HEK293 (cell line): ENCODE measurements at regions not wholly inside any gene's neighbourhood (a gene's known extent, or its start where the extent isn't known, plus 50 kb on each side); places are given as distances from the start of the nearest gene placed in this dataset.

Experiments
- CTCF ChIA-PET: fragments of 350-600 bp; formaldehyde crosslinking; extraction: SDS; loops from one replicate; lab custom pipeline; 2021; ENCODE audit warnings: antibody characterized with exemption; lab: Yijun Ruan, JAX
- POLR2A ChIA-PET: fragments of 300-600 bp; formaldehyde crosslinking; extraction: SDS; loops from one replicate; lab custom pipeline; 2020; ENCODE audit warnings: antibody characterized with exemption, inconsistent platforms; lab: Yijun Ruan, JAX
- H3K27ac ChIP-seq: fragments of 200-500 bp; sonication (Bioruptor generic); 2 replicates; pipeline ENCODE4 v1.5.1; 2014; ENCODE audit warnings: low read depth, low read length, control low read depth, inconsistent platforms; ENCODE audit errors: extremely low read depth
- H3K36me3 ChIP-seq, 2 experiments: fragments of 200-500 bp in 1 of 2; sonication (Bioruptor generic) in 1 of 2; 1 replicate in 1 of 2; 2 replicates in 1 of 2; pipeline ENCODE4 v1.5.1; 2014 to 2017; ENCODE audit warnings: inconsistent platforms in 2 of 2, low read length in 2 of 2; ENCODE audit not compliant: control insufficient read depth in 2 of 2, insufficient read depth in 1 of 2
- H3K4me1 ChIP-seq: fragments of 200-500 bp; sonication (Bioruptor generic); 2 replicates; pipeline ENCODE4 v1.5.1; 2014; ENCODE audit warnings: mild to moderate bottlenecking, low read length, inconsistent platforms; ENCODE audit not compliant: control insufficient read depth, insufficient read depth
- H3K4me3 ChIP-seq: 2 replicates; pipeline ENCODE4 v1.5.1; 2011; ENCODE audit warnings: low read depth, mild to moderate bottlenecking, control low read depth, low read length, moderate library complexity
- H3K9me3 ChIP-seq: fragments of 200-500 bp; sonication (Bioruptor generic); 2 replicates; pipeline ENCODE4 v1.5.1; 2014; ENCODE audit warnings: low read depth, low read length, inconsistent platforms; ENCODE audit not compliant: control insufficient read depth, insufficient read depth
- BCL11A ChIP-seq: fragments of 450-650 bp; formaldehyde crosslinking; IDR thresholded peaks from 2 replicates; pipeline ENCODE4 v1.5.1; 2016; ENCODE audit warnings: low read depth, missing biosample characterization, missing genetic modification characterization
- BCL11B ChIP-seq: fragments of 450-650 bp; formaldehyde crosslinking; IDR thresholded peaks from 2 replicates; pipeline ENCODE4 v1.5.1; 2016; ENCODE audit warnings: low read depth, missing biosample characterization, missing genetic modification characterization
- GLI2 ChIP-seq: fragments of 450-650 bp; formaldehyde crosslinking; IDR thresholded peaks from 2 replicates; pipeline ENCODE4; 2017; ENCODE audit warnings: missing biosample characterization, missing genetic modification characterization, low read depth, borderline replicate concordance
- GLIS2 ChIP-seq: fragments of 450-650 bp; formaldehyde crosslinking; IDR thresholded peaks from 2 replicates; pipeline ENCODE4 v1.5.1; 2016; ENCODE audit warnings: missing biosample characterization, missing genetic modification characterization
- KLF10 ChIP-seq: fragments of 450-650 bp; IDR thresholded peaks from 2 replicates; pipeline ENCODE4 v1.5.1; 2018; ENCODE audit warnings: missing biosample characterization, mild to moderate bottlenecking, missing genetic modification characterization
- OSR2 ChIP-seq: fragments of 450-650 bp; formaldehyde crosslinking; IDR thresholded peaks from 2 replicates; pipeline ENCODE4 v1.5.1; 2016; ENCODE audit warnings: missing biosample characterization, missing genetic modification characterization
- RBAK ChIP-seq: fragments of 450-650 bp; formaldehyde crosslinking; IDR thresholded peaks from 2 replicates; pipeline ENCODE4 v1.5.1; 2016; ENCODE audit warnings: missing biosample characterization, missing genetic modification characterization
- SETDB1 ChIP-seq: IDR thresholded peaks from one replicate; pipeline ENCODE4 v1.6.1; 2017; ENCODE audit warnings: mild to moderate bottlenecking, low read length, moderate library complexity, mixed read lengths; ENCODE audit not compliant: insufficient read length
- ZBTB17 ChIP-seq: fragments of 450-650 bp; formaldehyde crosslinking; IDR thresholded peaks from 2 replicates; pipeline ENCODE4 v1.5.1; 2016; ENCODE audit warnings: missing biosample characterization, missing genetic modification characterization
- ZBTB20 ChIP-seq: fragments of 450-650 bp; formaldehyde crosslinking; IDR thresholded peaks from 2 replicates; pipeline ENCODE4 v1.5.1; 2016; ENCODE audit warnings: missing biosample characterization, missing genetic modification characterization
- ZBTB49 ChIP-seq: fragments of 450-650 bp; formaldehyde crosslinking; IDR thresholded peaks from 2 replicates; pipeline ENCODE4 v1.5.1; 2016; ENCODE audit warnings: missing biosample characterization, missing genetic modification characterization, low read depth
- ZFP41 ChIP-seq: fragments of 450-650 bp; formaldehyde crosslinking; IDR thresholded peaks from 2 replicates; pipeline ENCODE4 v1.5.1; 2016; ENCODE audit warnings: missing biosample characterization, missing genetic modification characterization, borderline replicate concordance
- ZIC2 ChIP-seq: fragments of 450-650 bp; formaldehyde crosslinking; IDR thresholded peaks from 2 replicates; pipeline ENCODE4 v1.5.1; 2016; ENCODE audit warnings: missing biosample characterization, missing genetic modification characterization
- ZNF114 ChIP-seq: fragments of 450-650 bp; formaldehyde crosslinking; IDR thresholded peaks from 2 replicates; pipeline ENCODE4 v1.5.0; 2017; ENCODE audit warnings: missing biosample characterization, missing genetic modification characterization
- ZNF138 ChIP-seq: fragments of 450-650 bp; formaldehyde crosslinking; IDR thresholded peaks from 2 replicates; pipeline ENCODE4 v1.5.1; 2016; ENCODE audit warnings: missing biosample characterization, missing genetic modification characterization, borderline replicate concordance
- ZNF146 ChIP-seq: fragments of 450-650 bp; formaldehyde crosslinking; IDR thresholded peaks from 2 replicates; pipeline ENCODE4 v1.5.1; 2016; ENCODE audit warnings: missing biosample characterization, missing genetic modification characterization
- ZNF148 ChIP-seq: fragments of 450-650 bp; formaldehyde crosslinking; IDR thresholded peaks from 2 replicates; pipeline ENCODE4 v1.5.0; 2017; ENCODE audit warnings: missing biosample characterization, missing genetic modification characterization, borderline replicate concordance
- ZNF16 ChIP-seq: fragments of 450-650 bp; formaldehyde crosslinking; IDR thresholded peaks from 2 replicates; pipeline ENCODE4 v1.5.1; 2016; ENCODE audit warnings: low read depth, missing biosample characterization, missing genetic modification characterization
- ZNF174 ChIP-seq: fragments of 450-650 bp; formaldehyde crosslinking; IDR thresholded peaks from 2 replicates; pipeline ENCODE4 v1.5.0; 2017; ENCODE audit warnings: missing biosample characterization, mild to moderate bottlenecking, missing genetic modification characterization
- ZNF23 ChIP-seq: fragments of 450-650 bp; formaldehyde crosslinking; IDR thresholded peaks from 2 replicates; pipeline ENCODE4 v1.5.1; 2016; ENCODE audit warnings: missing biosample characterization, missing genetic modification characterization, borderline replicate concordance
- ZNF266 ChIP-seq: fragments of 450-650 bp; formaldehyde crosslinking; IDR thresholded peaks from 2 replicates; pipeline ENCODE4 v1.5.1; 2016; ENCODE audit warnings: missing biosample characterization, missing genetic modification characterization, low read depth
- ZNF423 ChIP-seq: fragments of 450-650 bp; formaldehyde crosslinking; IDR thresholded peaks from 2 replicates; pipeline ENCODE4 v1.5.1; 2016; ENCODE audit warnings: missing biosample characterization, missing genetic modification characterization
- ZNF473 ChIP-seq: fragments of 450-650 bp; formaldehyde crosslinking; IDR thresholded peaks from 2 replicates; pipeline ENCODE4 v1.5.1; 2017; ENCODE audit warnings: missing biosample characterization, missing genetic modification characterization
- ZNF514 ChIP-seq: fragments of 450-650 bp; formaldehyde crosslinking; IDR thresholded peaks from 2 replicates; pipeline ENCODE4 v1.5.1; 2016; ENCODE audit warnings: missing biosample characterization, missing genetic modification characterization
- ZNF600 ChIP-seq: fragments of 450-650 bp; formaldehyde crosslinking; IDR thresholded peaks from 2 replicates; pipeline ENCODE4 v1.5.1; 2016; ENCODE audit warnings: missing biosample characterization, missing genetic modification characterization
- TF ChIP-seq, protein P1 (sequence below): fragments of 450-650 bp; formaldehyde crosslinking; IDR thresholded peaks from 2 replicates; pipeline ENCODE4 v1.5.1; 2016; ENCODE audit warnings: missing biosample characterization, missing genetic modification characterization
- TF ChIP-seq, protein P2 (sequence below): fragments of 450-650 bp; formaldehyde crosslinking; IDR thresholded peaks from 2 replicates; pipeline ENCODE4 v1.5.1; 2016; ENCODE audit warnings: missing biosample characterization, missing genetic modification characterization

DNA sequence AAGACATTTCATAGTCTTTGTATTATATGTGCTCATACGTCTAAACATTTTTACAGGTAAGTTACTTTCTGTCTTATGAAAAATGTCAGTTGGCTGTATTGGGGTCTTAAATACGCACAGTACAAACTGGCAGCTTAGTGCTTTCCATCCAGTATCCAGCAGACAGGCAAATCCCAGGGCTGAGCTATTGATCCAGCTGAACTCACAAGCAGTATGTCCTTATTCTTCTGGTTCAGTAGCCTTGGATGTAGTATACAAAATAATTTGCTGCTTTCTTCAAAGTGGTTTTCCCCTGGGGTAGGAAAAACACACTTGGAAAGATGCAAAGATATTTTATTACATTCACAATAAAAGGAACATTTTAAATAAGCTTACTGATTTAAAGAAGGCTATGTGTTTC lies 617.2 kb downstream of the NR2F1-AS1 start (continued):
- TF ChIP-seq, protein P1, sequence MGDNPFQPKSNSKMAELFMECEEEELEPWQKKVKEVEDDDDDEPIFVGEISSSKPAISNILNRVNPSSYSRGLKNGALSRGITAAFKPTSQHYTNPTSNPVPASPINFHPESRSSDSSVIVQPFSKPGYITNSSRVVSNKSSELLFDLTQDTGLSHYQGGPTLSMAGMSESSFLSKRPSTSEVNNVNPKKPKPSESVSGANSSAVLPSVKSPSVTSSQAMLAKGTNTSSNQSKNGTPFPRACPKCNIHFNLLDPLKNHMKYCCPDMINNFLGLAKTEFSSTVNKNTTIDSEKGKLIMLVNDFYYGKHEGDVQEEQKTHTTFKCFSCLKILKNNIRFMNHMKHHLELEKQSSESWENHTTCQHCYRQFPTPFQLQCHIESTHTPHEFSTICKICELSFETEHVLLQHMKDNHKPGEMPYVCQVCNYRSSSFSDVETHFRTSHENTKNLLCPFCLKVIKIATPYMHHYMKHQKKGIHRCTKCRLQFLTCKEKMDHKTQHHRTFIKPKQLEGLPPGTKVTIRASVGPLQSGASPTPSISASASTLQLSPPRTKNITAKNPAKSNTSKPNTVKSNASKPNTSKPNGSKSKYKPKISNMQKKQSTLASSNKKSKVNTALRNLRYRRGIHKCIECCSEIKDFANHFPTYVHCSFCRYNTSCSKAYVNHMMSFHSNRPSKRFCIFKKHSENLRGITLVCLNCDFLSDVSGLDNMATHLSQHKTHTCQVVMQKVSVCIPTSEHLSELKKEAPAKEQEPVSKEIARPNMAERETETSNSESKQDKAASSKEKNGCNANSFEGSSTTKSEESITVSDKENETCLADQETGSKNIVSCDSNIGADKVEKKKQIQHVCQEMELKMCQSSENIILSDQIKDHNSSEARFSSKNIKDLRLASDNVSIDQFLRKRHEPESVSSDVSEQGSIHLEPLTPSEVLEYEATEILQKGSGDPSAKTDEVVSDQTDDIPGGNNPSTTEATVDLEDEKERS (tag by site-specific recombination), result no peak
- TF ChIP-seq ZNF16 (tag by site-specific recombination) (no peak), GLI2 (no peak), GLIS2 (no peak), ZNF423 (tag by site-specific recombination) (no peak), KLF10 (tag by site-specific recombination) (no peak), ZNF600 (tag by site-specific recombination) (no peak)

DNA sequence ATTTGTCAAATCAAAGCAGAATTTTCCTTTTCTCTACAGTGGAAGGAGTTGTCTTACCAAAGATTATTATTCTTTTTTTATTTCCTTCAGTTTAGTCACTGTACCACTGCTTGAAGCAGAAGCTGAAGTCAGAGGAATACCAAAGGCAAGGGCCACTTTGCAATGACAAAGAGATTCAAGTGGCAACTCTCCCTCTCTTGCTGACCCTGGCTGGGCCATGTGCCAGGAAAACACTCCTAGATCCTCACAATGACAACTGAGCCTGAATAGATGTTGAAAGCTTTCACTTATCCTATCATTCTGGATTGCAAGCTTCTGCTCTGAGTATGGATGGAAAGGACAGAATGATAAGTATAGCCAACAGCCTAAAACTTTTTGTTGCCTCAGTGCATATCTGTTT lies 618.3 kb downstream of the NR2F1-AS1 start:
- no peak overlapping the region for H3K4me3 ChIP-seq
- no peaks in the 10 kb centered on the region for H3K36me3 ChIP-seq
- H3K27ac ChIP-seq, result no peak overlapping the region
- ChIA-PET CTCF (interaction anchor here (0.6 kb wide), 1 partner anchor 148 kb away, joined by 3 read pairs; no protein-coding TSS in a partner anchor), POLR2A (no interaction called here)
- H3K4me1 ChIP-seq, result no peaks in the 10 kb centered on the region
- no peak for TF ChIP-seq ZNF473
- TF ChIP-seq ZIC2 (tag by site-specific recombination), result no peak
- TF ChIP-seq BCL11B (tag by site-specific recombination), result no peak
- no peak for TF ChIP-seq ZNF266 (tag by site-specific recombination)
- no peak for TF ChIP-seq BCL11A (tag by site-specific recombination)
- no peak for TF ChIP-seq ZNF146 (tag by site-specific recombination)
- no peak for TF ChIP-seq ZNF138 (tag by site-specific recombination)
- TF ChIP-seq ZFP41 (tag by site-specific recombination), result no peak
- no peak for TF ChIP-seq OSR2 (tag by site-specific recombination)
- TF ChIP-seq ZNF514 (tag by site-specific recombination), result no peak
- no peak for TF ChIP-seq RBAK (tag by site-specific recombination)
- no peaks in the 10 kb centered on the region for H3K9me3 ChIP-seq

DNA sequence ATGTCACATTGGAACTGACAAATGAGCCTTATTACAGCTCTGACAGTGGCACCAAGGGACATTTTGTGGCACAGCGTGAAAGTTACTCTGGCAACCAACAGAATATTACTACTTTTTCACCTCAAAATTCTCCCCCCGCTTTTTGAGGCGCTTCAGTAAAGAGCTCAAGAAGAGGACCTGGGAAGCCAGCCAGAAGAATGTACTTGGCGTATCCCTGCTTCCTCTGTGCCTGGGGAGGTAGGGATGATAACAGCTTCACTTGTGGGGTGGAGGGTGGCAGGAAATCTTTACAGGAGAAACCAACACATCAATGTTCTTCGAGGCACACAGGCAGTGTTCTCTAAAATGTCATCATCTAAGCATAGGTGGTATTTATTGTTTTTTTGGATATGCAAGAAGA lies 624.1 kb downstream of the NR2F1-AS1 start:
- CTCF ChIA-PET, result no interaction called here
- TF ChIP-seq ZNF148 (tag by site-specific recombination), result no peak
- TF ChIP-seq ZNF174 (tag by site-specific recombination), result no peak
- no peak for TF ChIP-seq ZBTB17 (tag by site-specific recombination)
- no peak for TF ChIP-seq ZNF23 (tag by site-specific recombination)
- TF ChIP-seq ZNF114, result no peak
- no peak for TF ChIP-seq ZBTB20
- TF ChIP-seq, protein P2, sequence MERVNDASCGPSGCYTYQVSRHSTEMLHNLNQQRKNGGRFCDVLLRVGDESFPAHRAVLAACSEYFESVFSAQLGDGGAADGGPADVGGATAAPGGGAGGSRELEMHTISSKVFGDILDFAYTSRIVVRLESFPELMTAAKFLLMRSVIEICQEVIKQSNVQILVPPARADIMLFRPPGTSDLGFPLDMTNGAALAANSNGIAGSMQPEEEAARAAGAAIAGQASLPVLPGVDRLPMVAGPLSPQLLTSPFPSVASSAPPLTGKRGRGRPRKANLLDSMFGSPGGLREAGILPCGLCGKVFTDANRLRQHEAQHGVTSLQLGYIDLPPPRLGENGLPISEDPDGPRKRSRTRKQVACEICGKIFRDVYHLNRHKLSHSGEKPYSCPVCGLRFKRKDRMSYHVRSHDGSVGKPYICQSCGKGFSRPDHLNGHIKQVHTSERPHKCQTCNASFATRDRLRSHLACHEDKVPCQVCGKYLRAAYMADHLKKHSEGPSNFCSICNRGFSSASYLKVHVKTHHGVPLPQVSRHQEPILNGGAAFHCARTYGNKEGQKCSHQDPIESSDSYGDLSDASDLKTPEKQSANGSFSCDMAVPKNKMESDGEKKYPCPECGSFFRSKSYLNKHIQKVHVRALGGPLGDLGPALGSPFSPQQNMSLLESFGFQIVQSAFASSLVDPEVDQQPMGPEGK, result no peak
- TF ChIP-seq SETDB1, result no peak
- TF ChIP-seq ZBTB49 (tag by site-specific recombination), result no peak

More for the DNA sequence above, 624.1 kb downstream of the NR2F1-AS1 start:
- Histone ChIP-seq H3K4me3 (no peak overlapping the region), H3K9me3 (no peaks in the 10 kb centered on the region), H3K27ac (no peak overlapping the region), H3K4me1 (no peaks in the 10 kb centered on the region), H3K36me3 (no peaks in the 10 kb centered on the region)
- POLR2A ChIA-PET, result no interaction called here
